HG02852 (cell line): ENCODE measurements at regions not wholly inside any gene's neighbourhood (a gene's known extent, or its start where the extent isn't known, plus 50 kb on each side); places are given as distances from the start of the nearest gene placed in this dataset.
A peak's percentile ranks its signal among the peaks of the same experiment; 100 is the strongest.
"Not testable (repeated sequence)": the region's sequence is repeated elsewhere in the genome, so short reads cannot be mapped to it uniquely, and the experiment has no call there.

Source experiments
- ATAC-seq: cut with Tn5 transposase; IDR thresholded peaks from one replicate; pipeline ENCODE4 v1.9.1; 2021; ENCODE audit warnings: mild to moderate bottlenecking, moderate library complexity; ENCODE audit not compliant: unreplicated experiment

DNA sequence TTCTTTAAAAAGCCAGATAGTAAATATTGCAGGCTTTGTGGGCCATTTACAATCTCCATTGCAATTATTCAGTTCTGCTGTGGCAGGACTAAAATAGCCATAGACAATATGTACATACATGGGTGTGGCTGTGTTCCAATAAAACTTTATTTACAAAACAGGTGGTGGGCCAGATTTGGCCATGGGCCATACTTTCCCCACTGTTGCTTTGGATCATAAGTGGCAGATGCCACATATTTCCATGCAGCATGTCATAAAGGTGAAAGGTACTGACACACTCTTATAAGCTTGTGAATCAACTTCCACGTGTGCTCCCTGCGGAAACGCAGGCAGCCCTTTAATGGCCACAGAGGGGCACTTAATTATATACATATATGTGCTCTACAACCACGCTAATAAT lies 244.4 kb upstream of the FOXN3 start:
- ATAC-seq = no peak

DNA sequence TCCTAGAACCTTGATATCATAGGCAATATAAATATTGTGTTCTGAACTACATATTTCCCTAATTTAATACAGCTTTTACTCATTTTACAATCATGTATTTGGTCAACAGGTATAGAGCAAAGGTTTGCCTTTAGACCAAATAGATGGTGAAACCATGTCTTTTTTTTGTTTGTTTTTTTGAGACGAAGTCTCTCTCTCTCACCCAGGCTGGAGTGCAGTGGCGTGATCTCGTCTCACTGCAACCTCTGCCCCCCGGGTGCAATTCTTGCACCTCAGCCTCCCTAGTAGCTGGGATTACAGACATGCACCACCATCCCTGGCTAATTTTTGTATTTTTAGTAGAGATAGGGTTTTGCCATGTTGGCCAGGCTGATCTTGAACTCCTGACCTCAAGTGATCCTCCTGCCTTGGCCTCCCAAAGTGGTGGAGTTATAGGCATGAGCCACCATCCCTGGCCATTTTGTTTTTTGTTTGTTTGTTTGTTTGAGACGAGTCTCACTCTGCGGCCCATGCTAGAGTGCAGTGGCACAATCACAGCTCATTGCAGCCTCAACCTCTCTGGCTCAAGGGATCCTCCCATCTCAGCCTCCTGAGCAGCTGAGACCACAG lies 243.7 kb upstream of the FOXN3 start:
- ATAC-seq = not testable (repeated sequence)

DNA sequence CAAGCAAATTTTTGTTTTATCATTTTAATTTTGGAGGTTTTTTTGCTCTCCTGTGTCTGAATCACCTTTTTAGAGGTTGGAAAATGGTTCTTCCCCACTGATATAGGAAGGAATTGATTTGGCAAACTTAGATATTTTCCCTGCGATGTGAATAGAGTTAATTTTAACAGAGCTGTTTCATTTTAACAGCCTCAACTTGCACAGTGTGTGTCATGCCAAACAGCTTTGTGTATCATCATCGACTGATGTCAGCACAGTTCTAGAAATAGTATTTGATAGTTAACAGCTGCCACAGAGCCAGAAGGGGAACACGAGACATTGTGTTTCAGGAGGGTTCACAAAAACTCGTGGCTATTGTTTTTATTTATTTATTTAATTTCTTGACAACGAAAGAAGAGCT lies 243.1 kb upstream of the FOXN3 start:
- ATAC-seq = no peak

DNA sequence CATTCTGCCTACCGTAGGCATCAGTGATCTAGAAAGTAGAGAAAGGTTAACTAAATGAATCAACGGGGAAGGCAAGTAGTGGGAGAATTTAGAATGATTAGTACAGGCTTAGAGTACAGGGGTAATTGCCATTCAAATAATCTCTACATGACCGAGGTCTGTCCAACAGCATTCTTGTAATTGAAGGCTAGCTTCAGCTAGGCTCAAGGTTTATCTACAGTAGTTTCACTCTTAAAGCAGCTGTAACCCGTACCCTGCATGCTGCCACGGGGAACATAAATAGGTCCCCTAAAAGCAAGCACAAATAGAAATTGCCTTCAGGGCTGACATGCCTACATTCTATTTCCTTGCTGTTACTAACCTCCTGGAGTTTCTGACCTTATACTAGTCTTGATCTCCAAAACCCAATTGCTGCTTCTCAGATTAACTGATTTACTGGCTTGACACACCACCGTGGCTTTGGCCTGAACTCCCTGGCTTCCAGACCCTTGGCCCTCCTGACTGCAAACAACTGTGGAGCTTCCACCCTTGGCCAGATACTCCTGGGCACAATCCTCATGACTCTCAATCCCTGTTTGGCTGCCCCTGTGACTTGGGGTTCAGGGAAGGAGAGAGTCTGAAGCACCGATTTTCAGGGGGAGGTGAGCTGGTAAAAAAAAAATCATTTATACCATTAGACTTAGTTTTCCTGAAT lies 242.1 kb upstream of the FOXN3 start:
- no peak for ATAC-seq

DNA sequence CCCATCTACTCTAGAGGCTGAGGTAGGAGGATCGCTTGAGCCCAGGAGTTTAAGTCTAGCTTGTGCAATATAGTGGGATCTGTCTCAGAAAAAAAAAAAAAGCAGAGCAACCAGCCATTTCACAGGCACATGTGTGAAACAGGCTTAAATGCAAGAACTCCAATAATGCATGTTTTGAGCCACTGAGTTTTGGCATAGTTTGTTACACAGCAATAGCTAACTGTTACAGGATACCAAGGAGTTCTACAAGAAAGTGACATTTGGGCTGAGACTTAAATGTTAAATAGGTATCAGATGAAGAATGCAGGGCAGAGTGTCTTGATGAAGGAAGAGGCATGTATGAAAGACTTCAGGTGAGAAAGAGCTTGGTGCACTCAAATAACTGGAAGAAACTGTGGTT lies 240.0 kb upstream of the FOXN3 start:
- ATAC-seq = no peak

DNA sequence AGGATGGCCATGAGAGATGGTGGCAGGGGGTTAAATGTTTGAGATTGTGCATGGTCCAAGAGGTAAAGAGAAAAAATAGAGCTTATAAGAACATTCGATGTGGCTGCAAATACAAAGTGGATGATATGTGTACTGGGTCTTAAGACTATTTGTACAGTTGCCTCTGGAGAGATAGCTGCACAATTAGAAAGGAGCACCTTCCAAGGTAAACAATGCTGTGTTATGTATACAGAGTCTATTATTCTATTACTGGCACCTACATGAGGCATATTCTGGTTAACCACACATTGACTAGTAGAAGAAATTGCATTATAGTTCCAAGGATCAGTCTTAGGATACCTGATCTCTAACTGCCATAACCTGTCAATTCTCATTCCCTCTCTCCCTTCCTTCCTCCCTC lies 238.0 kb upstream of the FOXN3 start:
- no peak for ATAC-seq

DNA sequence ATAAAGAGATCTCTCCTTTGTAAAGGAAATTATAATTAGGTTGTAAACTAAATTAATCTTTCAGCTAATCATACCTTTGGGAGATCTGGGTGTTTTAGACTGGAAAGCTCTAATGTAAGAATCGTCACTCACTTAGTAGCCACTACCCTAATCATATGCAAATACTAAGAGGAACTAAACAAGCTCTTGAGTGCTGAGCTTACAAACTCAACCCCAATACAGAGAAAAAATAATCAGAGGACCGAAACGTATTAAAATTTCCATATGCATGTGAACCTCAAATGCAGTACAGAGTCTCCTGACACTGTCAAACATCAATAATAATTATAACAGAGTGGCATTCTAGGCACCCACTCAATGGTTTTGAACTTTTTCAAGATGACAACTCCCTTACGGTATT lies 235.3 kb upstream of the FOXN3 start:
- no peak for ATAC-seq

DNA sequence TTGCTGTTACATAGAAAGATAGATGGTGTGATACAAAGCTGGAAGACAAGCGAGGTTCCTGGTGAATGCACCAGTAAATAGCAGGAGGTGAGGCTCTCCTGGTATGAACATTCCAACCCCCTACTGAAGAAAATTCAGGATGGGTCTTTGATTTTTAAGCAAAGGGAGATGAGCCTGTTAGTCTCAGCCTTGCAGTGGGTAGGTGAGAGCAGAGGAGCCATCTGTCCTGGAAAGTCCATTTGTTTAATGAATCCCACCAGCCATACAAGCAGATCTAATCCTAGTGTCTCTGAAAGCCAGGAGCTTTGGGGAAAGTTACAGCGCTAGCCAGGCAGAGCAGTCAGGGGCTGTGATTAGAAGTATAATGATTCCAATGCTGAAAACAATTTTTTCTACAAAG lies 234.8 kb upstream of the FOXN3 start:
- ATAC-seq = no peak

DNA sequence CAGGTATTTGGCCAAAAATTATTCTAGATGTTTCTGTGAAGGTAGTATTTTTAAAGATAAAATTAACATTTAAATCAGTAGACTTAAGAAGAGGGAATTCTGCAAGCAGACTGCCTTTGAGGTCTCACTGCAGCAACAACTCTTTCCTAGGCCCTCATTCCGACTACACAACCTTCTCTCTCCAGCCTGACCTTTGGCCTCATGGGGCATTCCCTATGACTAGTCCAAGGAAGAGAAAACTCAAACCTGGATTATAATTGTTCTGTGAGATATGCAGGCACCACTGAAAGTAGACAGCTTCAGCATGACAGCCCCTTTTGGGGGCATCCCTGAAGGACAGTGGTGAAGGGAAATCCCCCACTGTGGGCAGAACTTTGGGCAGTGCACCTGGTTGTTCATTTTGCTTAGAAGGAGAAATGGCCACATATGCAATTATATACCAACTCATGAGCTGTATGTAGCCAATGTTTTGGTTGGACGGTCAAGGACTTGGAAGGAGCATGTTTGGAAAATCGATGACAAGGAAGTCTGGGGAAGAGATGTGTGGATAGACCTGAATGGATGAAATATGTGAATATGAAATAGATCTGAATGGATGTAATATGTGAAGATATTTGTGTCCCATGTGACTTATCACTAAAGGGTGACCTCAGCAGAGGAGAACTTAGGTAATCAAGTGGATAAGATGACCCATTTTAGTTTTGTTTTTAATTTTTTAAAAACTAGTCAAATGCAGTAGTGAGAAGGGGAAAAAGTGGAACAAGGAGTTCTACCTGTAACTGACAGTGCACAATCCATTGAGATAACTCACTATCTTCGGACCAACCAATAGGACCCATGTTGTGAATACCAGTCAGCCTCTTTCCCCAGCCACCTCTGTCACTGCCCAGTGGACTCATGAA lies 233.3 kb upstream of the FOXN3 start:
- peak; percentile 76 for ATAC-seq

DNA sequence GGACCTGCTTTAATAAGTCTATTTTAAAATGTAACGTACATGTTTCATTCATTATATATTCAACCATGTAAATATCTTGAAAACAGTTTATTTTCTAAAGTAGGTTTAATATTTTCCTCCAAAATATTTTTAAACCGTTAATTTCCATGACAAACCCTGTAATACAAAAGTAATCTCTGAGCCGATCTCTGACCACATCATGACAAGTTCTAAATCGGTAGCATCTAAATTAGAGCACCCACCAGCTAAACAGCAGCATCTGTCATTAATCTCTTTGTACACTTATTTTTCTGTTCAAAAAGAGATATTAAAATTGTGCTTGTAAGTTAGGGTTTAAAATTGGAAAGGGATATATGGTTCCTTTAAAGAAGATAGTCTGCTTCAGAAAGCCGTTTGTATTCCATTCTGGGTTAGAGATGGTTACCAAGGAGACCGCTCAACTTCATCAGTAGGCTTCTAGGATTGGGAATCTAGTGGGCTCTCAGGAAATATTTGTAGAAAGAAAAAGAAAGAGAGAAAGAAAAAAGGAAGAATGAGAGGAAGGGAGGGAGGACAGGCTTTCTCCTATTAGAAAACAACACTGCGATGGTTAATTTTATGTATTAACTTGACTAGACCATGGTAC lies 232.5 kb upstream of the FOXN3 start:
- ATAC-seq = no peak

DNA sequence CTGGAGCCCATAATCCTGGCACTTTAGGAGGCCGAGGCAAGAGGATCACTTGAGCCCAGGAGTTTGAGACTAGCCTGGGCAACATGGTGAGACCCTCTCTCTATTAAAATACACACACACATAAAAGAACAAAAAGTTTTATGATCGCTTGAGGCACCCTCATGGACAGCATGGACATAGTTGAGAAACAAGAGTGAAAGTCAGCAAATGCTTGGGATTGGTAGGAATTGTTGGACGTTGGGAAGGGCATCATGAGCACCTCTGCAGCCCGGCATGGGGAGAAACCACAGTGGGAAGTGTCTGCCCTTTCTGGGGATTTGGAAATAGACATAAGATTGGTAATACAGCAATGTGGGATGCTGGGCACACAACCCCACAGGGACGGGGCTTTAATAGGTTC lies 231.9 kb upstream of the FOXN3 start:
- no peak for ATAC-seq

DNA sequence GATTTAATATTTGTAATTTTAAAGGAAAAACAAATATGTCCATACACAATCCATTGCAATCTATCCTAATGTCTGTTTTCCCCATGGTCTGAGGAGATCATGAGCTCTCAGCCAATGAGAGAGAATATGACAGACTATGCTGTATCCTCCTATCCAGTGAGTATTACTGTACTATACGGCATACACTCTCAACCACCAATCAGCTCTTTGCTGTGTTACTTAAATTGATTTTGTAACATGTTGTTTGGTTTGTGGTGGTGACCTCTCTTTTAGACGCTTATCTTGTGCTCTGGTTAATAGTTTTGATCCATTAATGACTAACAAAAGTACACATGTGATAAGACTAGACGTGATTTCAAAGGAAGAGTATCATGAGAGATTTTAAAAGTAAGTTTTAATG lies 231.5 kb upstream of the FOXN3 start:
- ATAC-seq = no peak

DNA sequence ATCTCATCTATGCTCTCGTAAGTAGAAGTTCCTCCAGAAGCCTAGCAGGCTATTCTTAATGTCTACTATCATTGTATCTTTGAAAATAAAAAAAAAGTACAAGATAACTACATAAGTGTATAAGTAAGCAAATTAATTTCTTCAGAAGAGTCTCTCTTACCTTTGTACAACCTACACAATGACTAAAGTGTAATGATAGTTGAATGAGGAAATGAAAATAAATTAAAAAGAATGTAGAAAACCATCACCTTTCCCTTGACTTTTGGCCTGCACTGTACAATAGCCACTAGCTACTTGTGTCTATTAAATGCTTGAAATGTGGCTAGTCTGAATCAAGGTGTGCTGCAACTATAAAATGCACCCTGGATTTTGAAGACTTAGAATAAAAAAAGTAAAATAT lies 229.9 kb upstream of the FOXN3 start:
- ATAC-seq = no peak

DNA sequence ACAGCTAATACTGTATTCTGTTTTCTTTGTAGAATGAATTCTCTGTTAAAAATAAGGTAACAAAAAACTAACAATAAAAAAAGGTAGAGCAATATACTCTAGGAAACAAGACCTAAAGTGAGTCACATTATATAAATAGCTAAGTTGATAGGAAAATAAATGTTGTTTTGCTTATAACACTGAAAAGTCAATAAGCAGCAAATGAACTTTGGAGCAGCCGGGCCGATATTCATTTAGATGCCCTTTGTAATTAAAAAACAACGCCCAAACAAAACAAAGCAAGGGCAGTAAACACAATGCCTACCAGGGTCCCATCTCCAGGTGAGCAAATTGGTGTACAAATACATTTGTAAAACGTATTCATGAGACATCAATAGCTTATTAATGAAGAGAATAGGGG lies 227.6 kb upstream of the FOXN3 start:
- ATAC-seq = no peak

DNA sequence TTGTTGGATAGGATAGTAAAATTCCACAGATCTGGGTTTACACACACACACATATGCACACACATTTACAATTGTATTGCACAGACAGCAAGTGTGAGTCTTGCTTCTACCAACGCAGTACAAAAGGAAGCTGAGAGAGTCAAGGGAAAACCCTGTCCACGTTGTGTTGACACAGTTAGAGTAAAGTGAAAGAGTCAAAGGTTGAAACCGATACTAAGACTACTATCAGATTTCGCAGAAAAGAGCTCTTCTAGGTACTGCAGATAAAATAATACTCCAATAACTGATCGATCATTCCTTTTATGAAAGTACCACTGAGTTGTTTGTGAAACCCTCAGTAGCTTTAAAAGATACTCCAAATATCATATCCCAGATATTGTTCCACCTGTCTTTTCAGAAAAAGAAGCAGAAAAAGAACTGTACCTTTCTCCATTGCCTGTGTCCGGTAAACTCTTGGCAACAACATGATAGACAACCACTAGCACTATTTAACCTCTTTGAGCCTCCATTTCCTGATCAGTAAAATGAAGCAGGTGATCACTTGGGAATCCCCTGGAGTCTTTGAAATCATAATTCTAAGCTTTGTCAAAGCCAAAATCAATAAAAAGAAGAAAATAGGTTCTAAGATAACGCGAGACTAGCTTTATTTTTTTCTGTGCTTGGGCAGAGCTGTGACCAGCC lies 224.6 kb upstream of the FOXN3 start:
- ATAC-seq = peak; percentile 97

DNA sequence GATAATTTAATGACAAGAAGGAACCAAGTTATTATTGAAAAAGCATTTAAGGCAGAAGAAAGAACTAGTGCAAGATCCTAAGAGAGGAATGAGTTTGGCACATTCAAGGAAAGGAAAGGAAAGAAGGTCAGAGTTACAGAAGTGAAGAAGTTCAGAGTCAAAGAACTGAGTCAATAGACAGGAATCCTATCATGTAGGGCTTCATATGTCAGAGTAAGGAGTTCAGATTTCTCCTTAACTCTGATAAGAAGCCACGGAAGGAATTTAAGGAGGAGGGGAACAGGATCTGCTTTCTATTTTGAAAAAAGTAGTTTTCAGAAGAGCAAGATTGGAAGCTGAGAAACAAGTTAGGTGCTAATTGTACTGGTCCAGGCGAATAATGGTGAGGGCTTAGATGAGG lies 223.1 kb upstream of the FOXN3 start:
- no peak for ATAC-seq

DNA sequence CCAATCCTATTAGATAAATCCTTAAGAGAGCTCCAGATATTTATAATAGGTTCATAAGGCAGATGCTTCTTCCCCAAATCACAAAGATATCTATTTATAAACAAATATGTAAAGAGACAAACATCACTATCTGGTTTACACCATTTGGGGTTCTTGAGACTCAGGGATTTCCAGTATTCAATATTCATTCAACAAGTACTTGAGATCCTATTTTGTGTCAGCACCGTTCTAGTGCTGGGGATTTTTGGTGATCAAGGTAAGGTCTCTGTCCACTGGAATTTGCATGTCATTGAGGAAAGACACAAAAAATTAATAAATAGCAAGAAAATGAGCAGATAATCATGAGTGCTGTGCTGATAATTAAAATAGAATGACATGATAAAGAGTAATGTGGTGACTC lies 222.7 kb upstream of the FOXN3 start:
- no peak for ATAC-seq

DNA sequence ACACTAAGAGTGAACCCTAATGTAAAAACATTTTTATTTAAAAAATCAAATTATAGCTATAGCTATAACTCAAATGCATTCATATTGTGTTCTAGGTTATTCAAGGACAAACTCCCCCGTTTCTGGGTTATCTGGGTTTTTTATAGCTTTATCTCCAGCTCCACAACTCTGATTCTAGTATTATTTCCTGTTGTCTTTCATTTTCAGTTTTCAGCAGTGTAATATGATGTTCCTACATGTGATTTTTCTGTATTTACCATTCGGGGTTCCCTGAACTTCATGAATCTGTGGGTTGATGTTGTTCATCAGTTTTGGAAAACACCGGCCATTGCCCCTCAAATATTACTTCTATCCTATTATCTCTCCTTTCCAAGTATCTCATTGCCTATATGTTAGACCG lies 221.9 kb upstream of the FOXN3 start:
- ATAC-seq = no peak

DNA sequence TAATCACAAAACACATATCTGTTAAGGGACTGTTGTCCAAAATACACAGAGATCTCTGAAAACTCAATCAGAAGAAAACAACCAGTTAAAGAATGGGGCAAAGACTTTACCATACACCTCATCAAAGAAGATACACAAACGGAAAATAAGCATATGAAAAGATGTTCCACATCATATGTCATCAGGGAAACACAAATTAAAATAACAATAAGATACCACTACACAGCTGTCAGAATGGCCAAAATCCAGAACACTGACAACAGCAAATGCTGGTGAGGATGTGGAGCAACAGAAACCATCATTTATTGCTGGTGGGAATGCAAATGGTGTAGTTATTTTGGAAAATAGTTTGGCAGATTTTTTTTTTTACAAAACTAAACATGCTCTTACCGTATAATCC lies 220.5 kb upstream of the FOXN3 start:
- ATAC-seq = no peak

DNA sequence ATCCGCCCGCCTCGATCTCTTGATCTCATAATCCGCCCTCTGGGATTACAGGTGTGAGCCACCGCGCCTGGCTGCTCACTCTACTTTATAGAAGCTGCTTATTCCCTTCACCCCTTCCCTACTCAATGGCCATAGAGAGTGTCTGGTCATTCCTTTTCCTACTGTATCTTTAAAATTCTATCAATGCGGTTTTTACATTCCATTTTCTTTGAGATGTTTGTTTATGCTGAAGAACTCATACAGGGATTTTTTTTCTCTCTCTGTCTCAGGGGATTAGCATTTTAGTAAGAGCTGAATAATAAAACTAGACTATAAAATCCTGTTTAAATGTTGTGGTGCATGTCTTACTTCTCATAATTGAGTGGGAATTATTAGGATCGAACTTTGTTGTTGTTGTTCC lies 218.6 kb upstream of the FOXN3 start:
- ATAC-seq = no peak

DNA sequence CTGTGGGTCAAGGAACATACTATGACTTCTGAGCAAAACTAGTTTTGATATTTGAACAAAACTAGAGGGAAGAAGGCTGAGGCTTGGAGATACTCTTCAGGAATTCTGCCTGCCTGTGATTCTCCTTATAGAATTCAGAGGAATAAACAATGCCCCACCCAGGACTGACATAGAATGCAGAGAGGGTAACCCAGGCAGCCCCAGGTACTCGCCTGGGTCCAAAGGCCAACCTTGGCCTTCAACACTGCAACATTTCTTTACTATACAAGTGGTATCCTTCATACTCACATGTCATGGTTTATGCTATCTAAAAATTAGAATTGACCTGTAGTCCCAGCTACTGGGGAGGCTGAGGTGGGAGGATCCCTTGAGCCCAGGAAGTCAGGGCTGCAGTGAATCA lies 217.0 kb upstream of the FOXN3 start:
- ATAC-seq = no peak
